ENCODE measurements at regions not wholly inside any gene's neighbourhood (a gene's known extent, or its start where the extent isn't known, plus 50 kb on each side); places are given as distances from the start of the nearest gene placed in this dataset.

DNA sequence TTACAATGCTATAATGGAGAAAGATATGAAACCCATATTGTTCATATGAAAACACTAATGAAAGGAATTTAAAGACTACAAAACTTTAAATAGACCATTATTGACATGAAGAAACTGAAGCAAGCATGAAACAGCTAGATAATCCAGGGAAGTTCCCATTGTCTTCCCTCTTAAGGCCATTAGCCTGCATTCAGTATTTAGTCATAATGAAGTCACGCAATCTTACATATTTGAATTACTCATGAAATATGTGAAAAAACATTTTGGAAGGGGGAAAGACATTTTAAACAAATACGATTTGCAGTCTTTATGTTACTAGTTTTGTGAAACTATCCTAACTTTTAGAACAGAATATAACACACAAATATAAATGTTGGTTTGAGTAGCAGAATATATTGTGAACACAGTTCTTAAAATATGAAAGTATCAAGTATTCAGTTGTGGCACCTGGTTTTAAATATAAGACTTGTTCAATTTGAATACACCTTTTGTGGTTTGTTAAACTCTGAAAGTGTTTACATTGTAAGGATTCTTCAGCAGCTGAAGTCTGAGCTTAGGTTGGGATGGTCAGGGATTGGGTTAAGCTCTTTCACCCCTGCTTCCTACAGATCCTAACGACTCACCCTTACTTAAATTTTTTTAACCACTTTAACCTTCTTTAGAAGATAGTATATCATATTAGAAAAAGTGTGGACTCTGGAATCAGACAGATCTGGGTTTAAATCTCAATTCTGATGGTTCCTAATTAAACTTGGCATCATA is 500.3 kb upstream of the TENM4 start:
- TF ChIP-seq CTCF (IDR thresholded peaks at IDR 0.05) (no peak), POLR2A (IDR thresholded peaks at IDR 0.05) (no peak)

Measured in heart left ventricle (tissue), 13 donors.